ENCODE measurements at regions not wholly inside any gene's neighbourhood (a gene's known extent, or its start where the extent isn't known, plus 50 kb on each side); places are given as distances from the start of the nearest gene placed in this dataset.

GRCh38 chr20:60407938-60408337, 449.7 kb downstream of the CDH26 start:
- WGBS, 2 experiments (ENCODE audit: extremely low coverage in 1 of 2, insufficient coverage in 1 of 2, insufficient read length in 1 of 2, insufficient replicate concordance in 2 of 2, low coverage in 1 of 2, low lambda C conversion rate in 2 of 2, missing lambda C conversion rate in 1 of 2), result 60% methylated on average over 1 of the region's 1 CpG; no CpG with 5 or more reads in 1 of the 2 experiments
- DNase-seq (ENCODE audit: low read depth in 1 of 2, low spot score in 2 of 2) (no peak), FAIRE-seq (no peak)
- Histone ChIP-seq H3K4me2 (ENCODE audit: insufficient read depth in 1 of 2, low read depth in 2 of 2, low read length in 2 of 2) (no peak overlapping the region), H3K27me3 (replicated peaks in 1 of 4; ENCODE audit: control insufficient read depth in 3 of 4, extremely low read depth in 1 of 4, insufficient read depth in 3 of 4, low read length in 3 of 4) (peaks cover 0 to 1% (median 0%) of the 10 kb centered on the region in 4 experiments; a peak in 2 of 7 replicates), H4K8ac (ENCODE audit: extremely low read depth, insufficient read depth, low read length) (no peak overlapping the region), H2BK20ac (ENCODE audit: low read length) (no peak overlapping the region), H4K20me1 (replicated peaks in 1 of 2; ENCODE audit: control insufficient read depth in 1 of 2, insufficient read depth in 2 of 2, low read length in 2 of 2) (no peaks in the 10 kb centered on the region), H3K9ac (replicated peaks in 1 of 4; ENCODE audit: extremely low read depth in 1 of 4, low read depth in 3 of 4, low read length in 3 of 4) (no peak overlapping the region), H3K79me1 (ENCODE audit: low read depth, low read length) (no peaks in the 10 kb centered on the region), H3K14ac (ENCODE audit: insufficient read length) (no peak overlapping the region), H3K23ac (ENCODE audit: insufficient read length) (no peak overlapping the region), H3K27ac (ENCODE audit: low read depth, low read length) (no peak overlapping the region), H2BK120ac (replicated peaks; ENCODE audit: low read depth, low read length) (no peak overlapping the region), H4K91ac (replicated peaks; ENCODE audit: insufficient read length, low read length) (no peak overlapping the region), H2BK5ac (ENCODE audit: low read depth, low read length) (no peak overlapping the region), H3K4me1 (replicated peaks in 1 of 4; ENCODE audit: control insufficient read depth in 3 of 4, insufficient read depth in 4 of 4, low read length in 3 of 4) (no peaks in the 10 kb centered on the region), H3K4me3 (ENCODE audit: extremely low read depth in 1 of 4, insufficient read depth in 2 of 4, low read depth in 3 of 4, low read length in 4 of 4) (no peak overlapping the region), H2AFZ (ENCODE audit: low read length) (no peak overlapping the region), H3K9me3 (ENCODE audit: insufficient read depth in 2 of 2, low read depth in 1 of 2, low read length in 1 of 2) (peaks cover 0 to 8% of the 10 kb centered on the region in 2 experiments; a peak in 2 of 4 replicates), H2BK15ac (ENCODE audit: low read length) (no peak overlapping the region), H3K4ac (replicated peaks; ENCODE audit: insufficient read length, low read depth, low read length) (no peak overlapping the region), H3K23me2 (ENCODE audit: low read depth, low read length) (no peaks in the 10 kb centered on the region), H3K79me2 (ENCODE audit: control insufficient read depth in 1 of 2, insufficient read depth in 2 of 2, low read length in 2 of 2) (no peaks in the 10 kb centered on the region), H4K5ac (ENCODE audit: insufficient read length, low read depth, low read length) (no peak overlapping the region), H3K56ac (replicated peaks; ENCODE audit: insufficient read length, low read depth, low read length) (no peak overlapping the region), H2AK5ac (ENCODE audit: low read depth, low read length) (no peak overlapping the region), H2BK12ac (ENCODE audit: low read depth, low read length) (no peak overlapping the region), H3K36me3 (ENCODE audit: control insufficient read depth in 2 of 4, insufficient read depth in 4 of 4, low read length in 3 of 4) (no peaks in the 10 kb centered on the region), H3K18ac (ENCODE audit: extremely low read depth, low read length) (no peak overlapping the region)
- POLR2A ChIA-PET (ENCODE audit: partially characterized antibody), result no interaction called here
- CTCF ChIA-PET (ENCODE audit: partially characterized antibody), result no interaction called here
- TF ChIP-seq JUND (IDR thresholded peaks at IDR 0.05; ENCODE audit: low read length) (no peak), GTF2F1 (IDR thresholded peaks at IDR 0.05; ENCODE audit: borderline replicate concordance, low read depth, low read length) (no peak), JUN (IDR thresholded peaks at IDR 0.05; ENCODE audit: low read depth, low read length) (no peak), TAF7 (optimal IDR thresholded peaks at IDR 0.05; ENCODE audit: borderline replicate concordance, low read depth, low read length) (no peak), EGR1 (IDR thresholded peaks at IDR 0.05; ENCODE audit: borderline replicate concordance, low read depth, low read length) (no peak)

Data from H1 (cell line).